HCT116 (cell line): ENCODE measurements at regions not wholly inside any gene's neighbourhood (a gene's known extent, or its start where the extent isn't known, plus 50 kb on each side); places are given as distances from the start of the nearest gene placed in this dataset.

Source experiments
- ATAC-seq: fragments of 200-7000 bp; cut with Tn5 transposase; 2 replicates; pipeline ENCODE4 v1.9.1; 2020; ENCODE audit warnings: mild to moderate bottlenecking, moderate library complexity
- BruUV-seq: library from RNA; stranded (reverse); fragments of 400-500 nt; replicated peaks from 2 replicates; lab custom pipeline; 2021; lab: Mats Ljungman, UMichigan
- CTCF ChIA-PET: fragments of 300-600 bp; sonication (Branson Sonifier 250); formaldehyde crosslinking; loops from one replicate; lab custom pipeline; 2021; ENCODE audit warnings: antibody characterized with exemption; lab: Charles Lee
- POLR2A ChIA-PET: fragments of 300-600, 350-600 bp; sonication (Branson Sonifier 250); formaldehyde crosslinking; loops from one replicate; lab custom pipeline; 2021; ENCODE audit warnings: antibody characterized with exemption; lab: Charles Lee
- RAD21 ChIA-PET, 2 experiments: fragments of 300-600 bp; sonication (Branson Sonifier 250); formaldehyde crosslinking; loops; one replicate each; lab custom pipeline; 2023; ENCODE audit warnings: low total read pairs in 2 of 2; ENCODE audit not compliant: uncharacterized antibody in 2 of 2, unreplicated experiment in 2 of 2, low non-redundant PET in 1 of 2; lab: Charles Lee
- DNase-seq: peaks from one replicate; pipeline ENCODE4 v3.0.0-alpha.2; 2010; ENCODE audit warnings: low read depth, low spot score
- H2AFZ ChIP-seq: fragments of 200-600 bp; shearing (Covaris generic), sonication (generic); 2 replicates; pipeline ENCODE4 v1.6.1; 2017; ENCODE audit warnings: low read depth, mixed run types, mixed read lengths, antibody characterized with exemption, low read length; ENCODE audit not compliant: poor library complexity, severe bottlenecking
- H3K27ac ChIP-seq: 2 replicates; pipeline ENCODE4 v1.5.1; 2012; ENCODE audit warnings: low read depth, low read length
- H3K27me3 ChIP-seq: fragments of 200-600 bp; sonication (generic); 2 replicates; pipeline ENCODE4 v1.6.1; 2016; ENCODE audit warnings: mixed run types, low read length, mixed read lengths; ENCODE audit not compliant: insufficient read depth
- H3K36me3 ChIP-seq, 2 experiments: fragments of 200-500 bp in 1 of 2; fragments of 200-600 bp in 1 of 2; sonication (Bioruptor generic) in 1 of 2; sonication (generic) in 1 of 2; 2 replicates each; pipeline versions ENCODE4 v1.5.1 to v1.6.1; 2014 to 2016; ENCODE audit warnings: low read length in 2 of 2, inconsistent platforms in 1 of 2, mixed read lengths in 1 of 2, mixed run types in 1 of 2; ENCODE audit not compliant: insufficient read depth in 2 of 2, control insufficient read depth in 1 of 2
- H3K4me1 ChIP-seq, 2 experiments: fragments of 200-600 bp in 1 of 2; sonication (generic) in 1 of 2; 2 replicates each; pipeline versions ENCODE4 v1.5.1 to v1.6.1; 2012 to 2017; ENCODE audit warnings: low read length in 2 of 2, inconsistent platforms in 1 of 2, mild to moderate bottlenecking in 1 of 2, mixed read lengths in 1 of 2, mixed run types in 1 of 2, moderate library complexity in 1 of 2; ENCODE audit not compliant: insufficient read depth in 2 of 2, control insufficient read depth in 1 of 2
- H3K4me2 ChIP-seq: fragments of 200-600 bp; sonication (generic); 2 replicates; pipeline ENCODE4 v1.6.1; 2017; ENCODE audit warnings: mixed run types, low read length, mixed read lengths
- H3K4me3 ChIP-seq, 2 experiments: fragments of 200-600 bp in 1 of 2; sonication (generic) in 1 of 2; replicated peaks in 1 of 2; 2 replicates each; pipeline ENCODE4 v1.5.1; 2011 to 2016; ENCODE audit warnings: low read length in 2 of 2, control low read depth in 1 of 2, low read depth in 1 of 2, mild to moderate bottlenecking in 1 of 2, mixed read lengths in 1 of 2, mixed run types in 1 of 2
- H3K79me2 ChIP-seq: fragments of 200-600 bp; sonication (generic); 2 replicates; pipeline ENCODE4 v1.6.1; 2017; ENCODE audit warnings: mild to moderate bottlenecking, mixed run types, low read length, moderate library complexity, mixed read lengths; ENCODE audit not compliant: insufficient read depth
- H3K9ac ChIP-seq: fragments of 200-600 bp; sonication (generic); 2 replicates; pipeline ENCODE4 v1.6.1; 2016; ENCODE audit warnings: low read length, mixed read lengths
- H3K9me2 ChIP-seq: fragments of 200-600 bp; sonication (generic), shearing (Covaris generic); 2 replicates; pipeline ENCODE4 v1.6.1; 2017; ENCODE audit warnings: mixed run types, mild to moderate bottlenecking, moderate library complexity; ENCODE audit not compliant: insufficient read depth
- H3K9me3 ChIP-seq, 2 experiments: fragments of 200-500 bp in 1 of 2; fragments of 200-600 bp in 1 of 2; sonication (Bioruptor generic) in 1 of 2; sonication (generic) in 1 of 2; 2 replicates each; pipeline ENCODE4 v1.6.1; 2014 to 2017; ENCODE audit warnings: low read length in 2 of 2, mixed read lengths in 2 of 2, inconsistent platforms in 1 of 2, low read depth in 1 of 2, mild to moderate bottlenecking in 1 of 2, mixed run types in 1 of 2, moderate library complexity in 1 of 2; ENCODE audit not compliant: control insufficient read depth in 1 of 2, insufficient read depth in 1 of 2
- H4K20me1 ChIP-seq: fragments of 200-600 bp; sonication (generic), shearing (Covaris generic); 2 replicates; pipeline ENCODE4 v1.6.1; 2017; ENCODE audit warnings: mixed run types, mild to moderate bottlenecking, moderate library complexity; ENCODE audit not compliant: insufficient read depth
- CBX3 ChIP-seq: IDR thresholded peaks from 2 replicates; pipeline ENCODE4 v1.6.1; 2012; ENCODE audit warnings: low read depth
- EZH2 ChIP-seq: fragments of 200-600 bp; sonication (generic); IDR thresholded peaks from 2 replicates; pipeline ENCODE4 v1.6.1; 2017; ENCODE audit warnings: antibody characterized with exemption, mixed run types
- POLR2AphosphoS5 ChIP-seq: IDR thresholded peaks from 2 replicates; pipeline ENCODE4 v1.6.1; 2011; ENCODE audit warnings: mild to moderate bottlenecking, low read depth, low read length, moderate library complexity
- RAD21 ChIP-seq: IDR thresholded peaks from 2 replicates; pipeline ENCODE4 v1.6.1; 2012; ENCODE audit warnings: low read depth, mild to moderate bottlenecking
- SIN3A ChIP-seq: IDR thresholded peaks from 2 replicates; pipeline ENCODE4 v1.6.1; 2012; ENCODE audit warnings: low read depth
- YY1 ChIP-seq: IDR thresholded peaks from 2 replicates; pipeline ENCODE4 v1.6.1; 2011; ENCODE audit warnings: low read length, low read depth, moderate library complexity, mild to moderate bottlenecking; ENCODE audit not compliant: insufficient replicate concordance; ENCODE audit errors: extremely low read depth
- ZFX ChIP-seq: fragments of 450-650 bp; IDR thresholded peaks from 2 replicates; pipeline ENCODE4 v1.6.1; 2017
- ZNF274 ChIP-seq: fragments of 200-500 bp; sonication (Bioruptor generic); IDR thresholded peaks from 2 replicates; pipeline ENCODE4 v1.6.1; 2014; ENCODE audit warnings: mild to moderate bottlenecking, low read depth, low read length, inconsistent platforms
- intact Hi-C: fragments of 100-400 bp; cut with micrococcal nuclease; formaldehyde crosslinking; loops from 2 replicates; pipeline ENCODE4 v1.10.0; 2022
- TF ChIP-seq, protein P1 (sequence below): IDR thresholded peaks from 2 replicates; pipeline ENCODE4 v1.6.1; 2011; ENCODE audit warnings: mild to moderate bottlenecking, low read length, moderate library complexity; ENCODE audit not compliant: insufficient replicate concordance; ENCODE audit errors: extremely low read depth
- TF ChIP-seq, protein P2 (sequence below): IDR thresholded peaks from 2 replicates; pipeline ENCODE4 v1.6.1; 2012

- Histone ChIP-seq H3K36me3 (no peaks in the 10 kb centered on the region), H3K27ac (no peak overlapping the region), H3K4me1 (peaks cover 8 to 19% of the 10 kb centered on the region in 2 experiments; a peak in 3 of 4 replicates), H3K79me2 (no peaks in the 10 kb centered on the region), H2AFZ (no peak overlapping the region), H3K4me2 (no peak overlapping the region), H4K20me1 (no peaks in the 10 kb centered on the region), H3K9ac (no peak overlapping the region), H3K9me2 (no peaks in the 10 kb centered on the region), H3K4me3 (no peak overlapping the region), H3K9me3 (peaks cover 0 to 3% of the 10 kb centered on the region in 2 experiments; a peak in 1 of 4 replicates), H3K27me3 (no peaks in the 10 kb centered on the region)
- ChIA-PET RAD21 (no interaction called here), CTCF (no interaction called here), POLR2A (no interaction called here)
- no peak for DNase-seq
- no peak for ATAC-seq
- intact Hi-C loops, result no loop called here
- BruUV-seq, result no TSS peak
- TF ChIP-seq POLR2AphosphoS5 (no peak), ZNF274 (no peak), YY1 (no peak), SIN3A (no peak), EZH2 (no peak), RAD21 (no peak), ZFX (no peak), CBX3 (no peak)
- TF ChIP-seq, protein P1, sequence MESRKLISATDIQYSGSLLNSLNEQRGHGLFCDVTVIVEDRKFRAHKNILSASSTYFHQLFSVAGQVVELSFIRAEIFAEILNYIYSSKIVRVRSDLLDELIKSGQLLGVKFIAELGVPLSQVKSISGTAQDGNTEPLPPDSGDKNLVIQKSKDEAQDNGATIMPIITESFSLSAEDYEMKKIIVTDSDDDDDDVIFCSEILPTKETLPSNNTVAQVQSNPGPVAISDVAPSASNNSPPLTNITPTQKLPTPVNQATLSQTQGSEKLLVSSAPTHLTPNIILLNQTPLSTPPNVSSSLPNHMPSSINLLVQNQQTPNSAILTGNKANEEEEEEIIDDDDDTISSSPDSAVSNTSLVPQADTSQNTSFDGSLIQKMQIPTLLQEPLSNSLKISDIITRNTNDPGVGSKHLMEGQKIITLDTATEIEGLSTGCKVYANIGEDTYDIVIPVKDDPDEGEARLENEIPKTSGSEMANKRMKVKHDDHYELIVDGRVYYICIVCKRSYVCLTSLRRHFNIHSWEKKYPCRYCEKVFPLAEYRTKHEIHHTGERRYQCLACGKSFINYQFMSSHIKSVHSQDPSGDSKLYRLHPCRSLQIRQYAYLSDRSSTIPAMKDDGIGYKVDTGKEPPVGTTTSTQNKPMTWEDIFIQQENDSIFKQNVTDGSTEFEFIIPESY, result no peak
- TF ChIP-seq, protein P2, sequence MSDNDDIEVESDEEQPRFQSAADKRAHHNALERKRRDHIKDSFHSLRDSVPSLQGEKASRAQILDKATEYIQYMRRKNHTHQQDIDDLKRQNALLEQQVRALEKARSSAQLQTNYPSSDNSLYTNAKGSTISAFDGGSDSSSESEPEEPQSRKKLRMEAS, result no peak
These were observed 598.3 kb downstream of the INHBA start for GRCh38 chr7:41104631-41105030.
